ENCODE measurements at regions not wholly inside any gene's neighbourhood (a gene's known extent, or its start where the extent isn't known, plus 50 kb on each side); places are given as distances from the start of the nearest gene placed in this dataset.

- Histone ChIP-seq H3K27ac (ENCODE audit: low read depth, low read length) (no peak overlapping the region), H3K9me3 (ENCODE audit: insufficient read depth, low read depth, low read length) (no peaks in the 10 kb centered on the region), H3K9ac (ENCODE audit: low read length) (no peak overlapping the region), H3K79me2 (ENCODE audit: insufficient read depth, low read length) (no peaks in the 10 kb centered on the region), H4K20me1 (ENCODE audit: insufficient read depth, low read length) (no peaks in the 10 kb centered on the region), H3K4me3 (ENCODE audit: insufficient read depth, low read depth, low read length) (no peak overlapping the region), H2AFZ (ENCODE audit: low read depth, low read length) (no peak overlapping the region), H3K4me1 (ENCODE audit: insufficient read depth, low read length) (no peaks in the 10 kb centered on the region), H3K36me3 (ENCODE audit: insufficient read depth, low read length) (no peaks in the 10 kb centered on the region), H3K4me2 (ENCODE audit: low read length) (no peak overlapping the region), H3K27me3 (ENCODE audit: insufficient read depth, low read length) (no peaks in the 10 kb centered on the region)
- FAIRE-seq (no peak), DNase-seq (ENCODE audit: low read depth) (no peak)
- Mint-ChIP-seq H3K9me3 (ENCODE audit: unreplicated experiment) (peaks cover 9% of the 10 kb centered on the region), H3K4me1 (ENCODE audit: low read depth, unreplicated experiment) (no peaks in the 10 kb centered on the region), H3K36me3 (ENCODE audit: low read depth, unreplicated experiment) (peaks cover 6% of the 10 kb centered on the region), H3K4me3 (ENCODE audit: unreplicated experiment) (no peak overlapping the region), H3K27me3 (ENCODE audit: low read depth, unreplicated experiment) (peaks cover 38% of the 10 kb centered on the region), H3K27ac (ENCODE audit: unreplicated experiment) (no peak overlapping the region)
- TF ChIP-seq CTCF (IDR thresholded peaks at IDR 0.05; ENCODE audit: insufficient read depth, low read depth, low read length) (no peak), EZH2 (IDR thresholded peaks at IDR 0.05; ENCODE audit: insufficient read depth, low read length) (no peak)
These were observed 188.0 kb downstream of the DLL1 start for GRCh38 chr6:170102582-170103481.

- H3K36me3 ChIP-seq (ENCODE audit: insufficient read depth, low read length), result no peaks in the 10 kb centered on the region
- H3K27me3 ChIP-seq (ENCODE audit: insufficient read depth, low read length), result no peaks in the 10 kb centered on the region
- Mint-ChIP-seq H3K9me3 (ENCODE audit: unreplicated experiment) (peaks cover 9% of the 10 kb centered on the region), H3K27me3 (ENCODE audit: low read depth, unreplicated experiment) (peaks cover 31% of the 10 kb centered on the region), H3K27ac (ENCODE audit: unreplicated experiment) (no peak overlapping the region), H3K4me3 (ENCODE audit: unreplicated experiment) (no peak overlapping the region), H3K36me3 (ENCODE audit: low read depth, unreplicated experiment) (peaks cover 6% of the 10 kb centered on the region), H3K4me1 (ENCODE audit: low read depth, unreplicated experiment) (no peaks in the 10 kb centered on the region)
- FAIRE-seq (no peak), DNase-seq (ENCODE audit: low read depth) (no peak)
- no peak overlapping the region for H3K4me3 ChIP-seq (ENCODE audit: insufficient read depth, low read depth, low read length)
- no peak overlapping the region for H3K4me2 ChIP-seq (ENCODE audit: low read length)
- peaks cover 5% of the 10 kb centered on the region for H3K9me3 ChIP-seq (ENCODE audit: insufficient read depth, low read depth, low read length)
- no peaks in the 10 kb centered on the region for H3K4me1 ChIP-seq (ENCODE audit: insufficient read depth, low read length)
- TF ChIP-seq CTCF (IDR thresholded peaks at IDR 0.05; ENCODE audit: insufficient read depth, low read depth, low read length) (no peak), EZH2 (IDR thresholded peaks at IDR 0.05; ENCODE audit: insufficient read depth, low read length) (no peak)
- no peak overlapping the region for H3K27ac ChIP-seq (ENCODE audit: low read depth, low read length)
- H2AFZ ChIP-seq (ENCODE audit: low read depth, low read length), result no peak overlapping the region
- H3K79me2 ChIP-seq (ENCODE audit: insufficient read depth, low read length), result no peaks in the 10 kb centered on the region
- H4K20me1 ChIP-seq (ENCODE audit: insufficient read depth, low read length), result no peaks in the 10 kb centered on the region
- H3K9ac ChIP-seq (ENCODE audit: low read length), result no peak overlapping the region
These were observed 188.8 kb downstream of the DLL1 start for GRCh38 chr6:170102038-170102437.

Data from astrocyte (in vitro differentiated cells and primary cell).